HG03097 (cell line): ENCODE measurements at regions not wholly inside any gene's neighbourhood (a gene's known extent, or its start where the extent isn't known, plus 50 kb on each side); places are given as distances from the start of the nearest gene placed in this dataset.

Experiments
- ATAC-seq: cut with Tn5 transposase; IDR thresholded peaks from one replicate; pipeline ENCODE4 v1.9.1; 2021; ENCODE audit not compliant: unreplicated experiment, low FRiP score

- ATAC-seq = no peak
Observed at GRCh38 chr14:38135106-38135867, 72.4 kb upstream of the SSTR1 start.

- no peak for ATAC-seq
Observed at GRCh38 chr14:38137005-38137404, 70.7 kb upstream of the SSTR1 start.

- no peak for ATAC-seq
Observed at GRCh38 chr14:38138473-38139138, 69.1 kb upstream of the SSTR1 start.

- no peak for ATAC-seq
Observed at GRCh38 chr14:38139926-38140325, 67.8 kb upstream of the SSTR1 start.

GRCh38 chr14:38143170-38143569 lies 64.5 kb upstream of the SSTR1 start:
- ATAC-seq = no peak

GRCh38 chr14:38143659-38144505 lies 63.8 kb upstream of the SSTR1 start:
- ATAC-seq = no peak

GRCh38 chr14:38145142-38145541 lies 62.6 kb upstream of the SSTR1 start:
- ATAC-seq = no peak

- ATAC-seq = no peak
Observed at GRCh38 chr14:38150075-38150474, 57.6 kb upstream of the SSTR1 start.
